ENCODE measurements at regions not wholly inside any gene's neighbourhood (a gene's known extent, or its start where the extent isn't known, plus 50 kb on each side); places are given as distances from the start of the nearest gene placed in this dataset.
"Not testable (repeated sequence)": the region's sequence is repeated elsewhere in the genome, so short reads cannot be mapped to it uniquely, and the experiment has no call there.

- no peak for DNase-seq
Measured at GRCh38 chr15:31433091-31433490, 106.5 kb downstream of the KLF13 start.

GRCh38 chr15:31433574-31433973 lies 106.9 kb downstream of the KLF13 start:
- DNase-seq: no peak

- DNase-seq: no peak
Measured at GRCh38 chr15:31434275-31434587, 107.6 kb downstream of the KLF13 start.

DNA sequence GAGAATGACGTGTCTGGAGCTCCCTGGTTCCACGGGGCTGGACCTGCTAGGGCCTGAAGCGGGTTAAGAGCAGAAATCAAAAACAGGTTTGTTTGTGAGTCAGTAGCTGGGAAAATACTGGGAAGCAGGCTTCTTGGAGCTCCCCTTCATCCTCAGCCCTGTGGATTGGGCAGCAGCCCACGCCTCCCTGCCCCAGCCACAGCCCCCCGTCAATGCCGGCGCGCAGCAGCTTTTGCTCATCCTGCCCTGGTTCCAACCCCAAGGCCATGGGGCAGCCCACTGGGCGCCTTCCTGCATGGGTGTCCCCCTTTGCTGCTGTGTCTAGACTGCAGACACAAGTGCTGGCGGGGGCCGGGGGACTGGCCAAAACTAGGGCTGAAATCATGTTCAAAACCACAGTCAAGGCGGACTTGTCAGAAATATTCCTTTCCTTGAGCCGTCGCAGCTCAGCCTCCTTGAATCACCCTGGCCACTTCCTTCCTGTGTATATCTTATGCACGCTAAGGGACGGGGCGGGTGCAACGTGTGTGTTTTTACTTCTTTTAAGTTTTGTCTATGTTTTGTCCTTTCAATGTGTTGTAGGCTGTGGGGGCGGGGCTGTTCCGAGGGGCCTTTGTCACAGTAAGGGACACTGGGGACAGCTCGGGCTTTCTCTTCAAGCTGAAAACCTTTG lies 108.1 kb downstream of the KLF13 start:
- no peak for DNase-seq

- DNase-seq: peak; percentile 8
Measured at GRCh38 chr15:31435261-31435911, 108.8 kb downstream of the KLF13 start.

DNA sequence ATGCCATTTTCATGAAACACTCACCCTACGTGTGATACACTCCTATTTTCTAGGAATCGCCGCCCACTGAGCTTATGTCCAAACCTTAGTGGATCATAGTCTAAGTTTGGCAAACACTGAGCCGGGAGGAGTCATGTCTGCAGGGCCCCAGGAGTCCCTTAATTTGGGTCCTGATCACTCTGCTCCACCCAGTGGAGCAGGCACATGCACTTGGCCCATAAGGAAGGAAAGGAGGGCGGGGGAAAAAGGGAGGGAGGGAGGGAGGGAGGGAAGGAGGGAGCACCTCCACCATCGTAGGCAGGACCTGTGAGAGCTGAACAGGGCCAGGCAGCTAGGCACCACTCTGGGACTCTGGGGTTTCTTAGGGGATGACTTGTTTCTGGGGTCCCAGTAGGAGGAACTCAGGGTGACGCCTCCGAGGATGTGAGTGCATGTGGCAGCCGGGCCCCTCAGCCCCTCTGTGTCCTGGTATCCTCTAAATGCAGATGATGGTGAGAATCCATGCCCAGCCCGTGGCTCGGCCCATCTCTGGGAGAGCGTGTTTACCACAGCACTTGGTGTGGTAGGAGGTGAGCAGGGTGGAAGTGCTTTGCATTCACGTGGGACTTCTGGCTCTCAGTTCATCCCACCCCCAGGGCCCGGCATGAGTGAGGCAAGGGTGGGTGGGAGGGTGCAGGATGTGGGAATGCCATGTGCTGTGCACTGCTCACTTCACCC lies 109.4 kb downstream of the KLF13 start:
- no peak for DNase-seq

GRCh38 chr15:31437686-31438085 lies 111.1 kb downstream of the KLF13 start:
- DNase-seq: no peak

DNA sequence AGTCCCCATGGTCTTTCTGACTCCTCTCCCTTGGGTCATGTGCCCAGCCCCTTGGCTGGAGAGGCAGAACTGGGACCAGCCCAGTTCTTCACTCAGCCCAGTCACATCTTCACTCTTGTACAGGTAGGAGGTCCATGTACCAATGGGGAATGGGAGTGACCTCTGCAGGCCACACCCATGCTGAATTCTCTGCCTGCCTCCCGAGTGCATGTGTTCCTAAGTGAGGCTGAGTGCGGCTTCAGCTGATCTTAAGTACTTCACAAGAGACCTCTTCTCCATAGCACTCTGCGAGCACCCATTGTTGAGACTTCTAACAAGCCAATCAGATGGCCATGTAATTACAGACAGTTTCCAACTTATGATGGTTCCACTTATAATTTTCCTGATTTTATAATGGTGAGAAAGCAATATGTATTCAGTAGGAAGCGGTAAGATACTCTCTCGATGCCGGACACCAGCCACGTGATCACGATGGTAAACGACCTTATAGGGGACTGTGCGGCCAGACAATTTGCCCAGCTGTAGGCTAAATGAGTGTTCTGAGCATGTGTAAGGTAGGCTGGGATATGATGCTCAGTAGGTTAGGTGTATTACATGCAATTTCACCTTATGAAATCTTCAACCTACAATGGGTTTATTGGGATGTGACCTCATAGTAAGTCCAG lies 112.1 kb downstream of the KLF13 start:
- peak; percentile 56 for DNase-seq

- DNase-seq: no peak
Measured at GRCh38 chr15:31439328-31439727, 112.7 kb downstream of the KLF13 start.

- not testable (repeated sequence) for DNase-seq
Measured at GRCh38 chr15:31440216-31440615, 113.6 kb downstream of the KLF13 start.

- DNase-seq: no peak
Measured at GRCh38 chr15:31440754-31441311, 114.2 kb downstream of the KLF13 start.

- DNase-seq: no peak
Measured at GRCh38 chr15:31442226-31442625, 115.6 kb downstream of the KLF13 start.

DNA sequence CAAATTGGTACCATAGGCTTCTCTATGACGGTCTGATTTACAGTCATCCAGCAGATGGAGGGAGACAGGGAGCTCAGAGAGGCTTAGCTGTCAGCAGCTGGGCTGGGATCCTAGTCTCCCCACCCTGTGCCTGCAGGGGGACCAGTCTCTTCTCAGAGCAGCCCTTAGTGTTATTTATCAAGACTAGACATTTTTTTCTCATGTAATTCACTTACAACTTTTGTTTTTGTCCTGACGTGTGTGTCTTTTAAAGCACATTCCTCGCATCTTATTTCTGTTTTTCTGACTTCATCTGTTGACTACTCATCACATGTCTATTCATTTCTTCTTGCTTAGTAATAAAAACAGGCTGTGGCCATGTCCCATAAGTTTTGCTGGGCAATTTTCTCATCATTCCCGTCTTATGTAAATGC lies 116.1 kb downstream of the KLF13 start:
- no peak for DNase-seq

- no peak for DNase-seq
Measured at GRCh38 chr15:31444844-31445243, 118.2 kb downstream of the KLF13 start.

- no peak for DNase-seq
Measured at GRCh38 chr15:31446546-31446945, 119.9 kb downstream of the KLF13 start.

GRCh38 chr15:31447931-31448634 lies 121.4 kb downstream of the KLF13 start:
- DNase-seq: no peak

DNA sequence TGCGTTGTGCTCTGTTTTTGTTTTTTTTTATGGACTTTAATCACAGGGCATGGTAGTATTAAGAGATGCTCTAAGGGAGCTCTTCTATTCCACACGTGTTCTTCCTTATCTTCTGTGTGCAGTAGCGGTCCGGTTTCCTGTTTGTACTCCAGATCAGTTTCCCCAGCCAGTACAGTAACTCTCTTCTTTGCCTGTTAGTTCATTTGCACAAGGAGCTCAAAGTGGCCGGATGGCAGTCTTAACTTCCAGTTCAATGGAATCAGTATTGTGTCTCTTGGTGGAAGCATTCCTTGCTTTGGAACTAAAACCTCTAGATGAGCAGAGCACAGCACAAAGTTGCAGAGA lies 122.0 kb downstream of the KLF13 start:
- DNase-seq: no peak

DNA sequence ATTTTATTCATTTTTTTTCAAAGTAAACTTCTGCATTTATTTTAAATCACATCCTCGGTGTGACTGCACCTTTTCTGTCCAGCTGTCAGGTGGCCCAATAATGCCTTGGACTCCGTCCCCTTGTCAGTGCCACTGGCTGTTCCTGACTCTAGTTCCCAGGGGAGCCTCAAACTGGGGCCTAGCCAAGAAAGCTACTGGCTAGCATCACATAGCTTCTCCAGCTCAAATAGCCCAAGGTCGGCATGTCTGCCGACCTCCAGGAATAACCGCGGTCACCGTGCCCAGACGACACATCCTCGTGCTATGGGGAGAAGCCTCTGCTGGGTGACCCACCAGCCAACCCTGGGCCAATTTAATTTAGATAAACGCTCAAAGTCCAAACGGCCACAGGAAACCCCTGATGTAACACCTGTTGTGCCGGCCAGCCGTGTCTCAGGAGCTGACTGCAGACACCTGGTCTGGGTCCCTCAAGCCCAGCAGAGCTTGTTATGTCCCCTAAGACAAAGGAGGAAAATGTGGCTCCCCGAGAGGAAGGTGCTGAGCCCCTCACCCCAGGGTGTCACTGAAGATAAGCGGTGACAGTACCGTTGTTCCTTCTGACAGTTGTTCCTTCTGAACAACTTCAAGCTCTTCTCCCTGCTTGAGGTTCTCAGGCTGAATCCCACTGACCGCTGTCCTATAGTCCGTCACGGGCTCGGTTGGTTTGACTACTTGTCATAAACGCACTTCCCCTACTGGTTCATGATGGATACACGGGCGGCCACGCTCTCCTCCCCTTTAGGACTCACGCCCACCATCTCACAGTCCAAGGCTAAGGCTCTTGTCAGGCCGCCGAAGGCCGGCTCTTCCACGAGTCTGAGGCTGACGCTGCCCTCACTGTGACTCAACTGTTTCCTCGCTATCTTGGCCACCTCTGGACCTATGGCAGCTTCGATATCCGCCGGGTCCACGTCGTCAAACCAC lies 126.2 kb downstream of the KLF13 start:
- no peak for DNase-seq

GRCh38 chr15:31453558-31454318 lies 127.1 kb downstream of the KLF13 start:
- no peak for DNase-seq

- DNase-seq: no peak
Measured at GRCh38 chr15:31455499-31455898, 128.9 kb downstream of the KLF13 start.

Measured in NCI-H510A treated with DMSO at 0.1 percent for 48 hours (cell line).